ENCODE measurements at regions not wholly inside any gene's neighbourhood (a gene's known extent, or its start where the extent isn't known, plus 50 kb on each side); places are given as distances from the start of the nearest gene placed in this dataset.
A peak's percentile ranks its signal among the peaks of the same experiment; 100 is the strongest.

DNA sequence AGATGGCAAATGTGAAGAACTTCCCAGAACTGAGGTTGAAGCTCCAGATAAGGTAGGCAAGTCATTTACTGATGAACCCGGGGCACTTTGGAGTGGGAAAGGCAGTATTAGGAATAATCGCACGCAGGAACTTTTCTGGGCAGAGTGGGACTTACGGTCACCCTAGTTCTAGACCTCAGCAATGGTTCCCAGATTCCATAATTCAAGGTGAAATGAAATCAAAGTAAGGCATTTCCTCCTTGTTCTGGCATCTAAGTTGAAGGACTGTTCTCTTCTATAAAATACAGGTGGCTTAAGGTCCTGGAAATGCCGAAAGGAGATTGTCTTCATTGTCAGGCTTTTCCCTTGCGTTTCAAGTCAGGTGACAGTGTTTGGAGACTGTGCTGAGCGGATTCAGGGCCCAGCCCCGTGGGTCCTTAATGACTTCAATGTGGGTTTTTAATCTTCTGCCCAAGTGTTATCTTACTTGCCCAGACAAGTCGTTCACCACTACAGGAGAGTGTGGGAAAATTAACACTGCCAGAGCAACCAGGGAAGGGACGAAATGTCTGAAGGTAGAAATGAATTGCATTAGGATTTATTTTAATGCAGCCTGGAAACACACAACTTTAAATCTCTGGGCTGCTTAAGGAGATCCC lies 52.1 kb upstream of the STOX2 start:
- Histone ChIP-seq H3K9ac (ENCODE audit: control insufficient read depth, extremely low read depth, insufficient read depth, low read length) (no peak overlapping the region), H3K4me3 (ENCODE audit: control insufficient read depth in 2 of 3, extremely low read depth in 1 of 3, insufficient read depth in 2 of 3, low read depth in 1 of 3, low read length in 3 of 3) (peak overlapping the region in 1 of 3 experiments; percentile 44), H3K27ac (ENCODE audit: control insufficient read depth, insufficient read depth, low read length) (no peak overlapping the region), H3K27me3 (ENCODE audit: control insufficient read depth, extremely low read depth, insufficient read depth, low read length) (no peaks in the 10 kb centered on the region), H3K9me3 (ENCODE audit: control insufficient read depth, low read depth, low read length) (no peaks in the 10 kb centered on the region), H3K4me1 (ENCODE audit: control insufficient read depth, extremely low read depth, insufficient read depth, low read length) (peaks cover 11% of the 10 kb centered on the region), H3K79me2 (ENCODE audit: control insufficient read depth, insufficient read depth, low read length) (no peaks in the 10 kb centered on the region), H3K36me3 (ENCODE audit: control insufficient read depth in 2 of 2, extremely low read depth in 1 of 2, insufficient read depth in 2 of 2, low read length in 2 of 2) (no peaks in the 10 kb centered on the region), H4K20me1 (ENCODE audit: control insufficient read depth, extremely low read depth, insufficient read depth, low read length) (no peaks in the 10 kb centered on the region), H3K9me1 (ENCODE audit: control insufficient read depth, extremely low read depth, insufficient read depth, low read length) (no peaks in the 10 kb centered on the region), H3K4me2 (ENCODE audit: control insufficient read depth, extremely low read depth, insufficient read depth, low read depth, low read length) (peak overlapping the region; percentile 61), H2AFZ (ENCODE audit: control insufficient read depth, low read length) (peak overlapping the region; percentile 69)
- FAIRE-seq = peak; percentile 20
- TF ChIP-seq EZH2 (IDR thresholded peaks at IDR 0.05; ENCODE audit: low read length) = no peak
- TF ChIP-seq, protein P1, sequence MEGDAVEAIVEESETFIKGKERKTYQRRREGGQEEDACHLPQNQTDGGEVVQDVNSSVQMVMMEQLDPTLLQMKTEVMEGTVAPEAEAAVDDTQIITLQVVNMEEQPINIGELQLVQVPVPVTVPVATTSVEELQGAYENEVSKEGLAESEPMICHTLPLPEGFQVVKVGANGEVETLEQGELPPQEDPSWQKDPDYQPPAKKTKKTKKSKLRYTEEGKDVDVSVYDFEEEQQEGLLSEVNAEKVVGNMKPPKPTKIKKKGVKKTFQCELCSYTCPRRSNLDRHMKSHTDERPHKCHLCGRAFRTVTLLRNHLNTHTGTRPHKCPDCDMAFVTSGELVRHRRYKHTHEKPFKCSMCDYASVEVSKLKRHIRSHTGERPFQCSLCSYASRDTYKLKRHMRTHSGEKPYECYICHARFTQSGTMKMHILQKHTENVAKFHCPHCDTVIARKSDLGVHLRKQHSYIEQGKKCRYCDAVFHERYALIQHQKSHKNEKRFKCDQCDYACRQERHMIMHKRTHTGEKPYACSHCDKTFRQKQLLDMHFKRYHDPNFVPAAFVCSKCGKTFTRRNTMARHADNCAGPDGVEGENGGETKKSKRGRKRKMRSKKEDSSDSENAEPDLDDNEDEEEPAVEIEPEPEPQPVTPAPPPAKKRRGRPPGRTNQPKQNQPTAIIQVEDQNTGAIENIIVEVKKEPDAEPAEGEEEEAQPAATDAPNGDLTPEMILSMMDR (optimal IDR thresholded peaks at IDR 0.05 in 1 of 3, IDR thresholded peaks at IDR 0.05 in 1 of 3, conservative IDR thresholded peaks at IDR 0.05 in 1 of 3; ENCODE audit: extremely low read depth in 1 of 3, insufficient read depth in 2 of 3, low read length in 3 of 3) = no peak
- dilution Hi-C loops (cut with MboI; ENCODE audit: extremely low pct_ligation_motif_present, low sequenced_read_pairs) = no loop called here
- DNase-seq (ENCODE audit: low read depth, low spot score) = no peak

DNA sequence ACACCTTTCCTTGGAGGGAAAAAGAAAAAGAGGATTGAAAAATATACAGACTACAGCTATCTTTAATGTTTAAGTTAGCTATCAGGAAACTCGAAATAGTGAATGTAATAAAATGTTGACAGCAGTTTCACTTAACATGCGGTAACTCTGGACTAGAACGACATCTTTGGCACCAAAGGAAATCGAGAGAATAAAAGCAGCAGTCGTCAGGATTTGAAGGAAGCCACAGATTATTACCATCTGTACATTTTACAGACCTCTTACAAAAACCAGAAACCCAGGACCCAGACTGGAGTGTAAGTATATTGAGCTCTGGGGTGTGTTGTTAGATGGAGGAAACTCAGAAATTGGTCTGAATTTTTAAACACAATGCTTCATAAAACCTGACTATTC lies 51.6 kb upstream of the STOX2 start:
- DNase-seq (ENCODE audit: low read depth, low spot score) (no peak), FAIRE-seq (peak; percentile 51)
- Histone ChIP-seq H3K9me3 (ENCODE audit: control insufficient read depth, low read depth, low read length) (no peaks in the 10 kb centered on the region), H3K27ac (ENCODE audit: control insufficient read depth, insufficient read depth, low read length) (no peak overlapping the region), H3K4me2 (ENCODE audit: control insufficient read depth, extremely low read depth, insufficient read depth, low read depth, low read length) (peak overlapping the region; percentile 61), H3K4me1 (ENCODE audit: control insufficient read depth, extremely low read depth, insufficient read depth, low read length) (peaks cover 11% of the 10 kb centered on the region), H3K9ac (ENCODE audit: control insufficient read depth, extremely low read depth, insufficient read depth, low read length) (no peak overlapping the region), H3K36me3 (ENCODE audit: control insufficient read depth in 2 of 2, extremely low read depth in 1 of 2, insufficient read depth in 2 of 2, low read length in 2 of 2) (no peaks in the 10 kb centered on the region), H2AFZ (ENCODE audit: control insufficient read depth, low read length) (peak overlapping the region; percentile 69), H3K79me2 (ENCODE audit: control insufficient read depth, insufficient read depth, low read length) (no peaks in the 10 kb centered on the region), H4K20me1 (ENCODE audit: control insufficient read depth, extremely low read depth, insufficient read depth, low read length) (no peaks in the 10 kb centered on the region), H3K27me3 (ENCODE audit: control insufficient read depth, extremely low read depth, insufficient read depth, low read length) (no peaks in the 10 kb centered on the region), H3K4me3 (ENCODE audit: control insufficient read depth in 2 of 3, extremely low read depth in 1 of 3, insufficient read depth in 2 of 3, low read depth in 1 of 3, low read length in 3 of 3) (peak overlapping the region in 1 of 3 experiments; percentile 44), H3K9me1 (ENCODE audit: control insufficient read depth, extremely low read depth, insufficient read depth, low read length) (no peaks in the 10 kb centered on the region)
- no peak for TF ChIP-seq EZH2 (IDR thresholded peaks at IDR 0.05; ENCODE audit: low read length)
- TF ChIP-seq, protein P1 (optimal IDR thresholded peaks at IDR 0.05 in 1 of 3, IDR thresholded peaks at IDR 0.05 in 1 of 3, conservative IDR thresholded peaks at IDR 0.05 in 1 of 3; ENCODE audit: extremely low read depth in 1 of 3, insufficient read depth in 2 of 3, low read length in 3 of 3) = no peak
- dilution Hi-C loops (cut with MboI; ENCODE audit: extremely low pct_ligation_motif_present, low sequenced_read_pairs) = no loop called here

All from keratinocyte (primary cell).